Urinary bladder (tissue), 3 donors: ENCODE measurements at regions not wholly inside any gene's neighbourhood (a gene's known extent, or its start where the extent isn't known, plus 50 kb on each side); places are given as distances from the start of the nearest gene placed in this dataset.
A peak's percentile ranks its signal among the peaks of the same experiment; 100 is the strongest.

ENCODE experiments used
- DNase-seq: peaks from one replicate; pipeline ENCODE4 v3.0.0-alpha.2; 2015; ENCODE audit errors: extremely low spot score
- H3K27ac ChIP-seq: one replicate; pipeline ENCODE4 v1.5.1; 2013; ENCODE audit warnings: low read depth, mild to moderate bottlenecking, moderate library complexity
- H3K36me3 ChIP-seq: one replicate; pipeline ENCODE4 v1.6.1; 2013; ENCODE audit warnings: mild to moderate bottlenecking, moderate library complexity; ENCODE audit not compliant: insufficient read depth
- H3K4me1 ChIP-seq: one replicate; pipeline ENCODE4 v1.6.1; 2013; ENCODE audit warnings: mild to moderate bottlenecking, moderate library complexity; ENCODE audit not compliant: insufficient read depth
- H3K4me3 ChIP-seq: one replicate; pipeline ENCODE4 v1.5.1; 2013; ENCODE audit warnings: low read depth, low read length
- WGBS: extraction: QIAGEN DNeasy Blood & Tissue Kit; methylation state at CpG from one replicate; pipeline ENCODE4 v1.1.7; 2013; 5-methylcytosine and 5-hydroxymethylcytosine counted together
- donor health status: healthy with polysubstance abuse.
- donor health status: healthy.

DNA sequence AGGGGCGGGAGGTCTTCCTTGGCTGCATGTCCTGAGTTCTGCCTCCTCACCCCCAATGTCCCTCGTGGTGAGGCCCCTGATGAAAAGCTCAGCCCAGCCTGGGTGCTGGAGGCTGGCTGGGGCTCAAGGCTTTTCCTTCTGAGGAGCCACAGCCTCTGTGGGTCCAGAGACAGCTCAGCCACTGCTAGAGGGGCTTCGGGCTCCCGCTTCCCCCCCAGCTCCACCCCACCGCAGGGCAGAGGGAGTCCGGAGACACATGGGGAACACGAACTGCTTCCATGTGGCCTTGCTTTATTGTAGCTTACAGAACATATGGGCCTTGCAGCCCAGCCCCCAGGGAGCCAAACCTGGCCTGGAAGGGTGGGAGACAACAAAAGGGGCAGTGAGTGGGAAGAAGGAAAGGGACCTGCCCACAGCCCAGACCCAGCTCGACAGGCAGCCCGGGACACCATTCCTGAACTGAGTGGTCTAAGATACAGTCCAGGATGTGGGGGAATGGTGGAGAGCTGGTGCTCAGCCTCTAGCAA is 89.9 kb upstream of the NKX1-1 start:
- no peak overlapping the region for H3K4me3 ChIP-seq
- no peak for DNase-seq
- H3K4me1 ChIP-seq = no peaks in the 10 kb centered on the region
- WGBS = 71% methylated on average over 9 of the region's 9 CpGs
- H3K27ac ChIP-seq = no peak overlapping the region
- no peaks in the 10 kb centered on the region for H3K36me3 ChIP-seq

DNA sequence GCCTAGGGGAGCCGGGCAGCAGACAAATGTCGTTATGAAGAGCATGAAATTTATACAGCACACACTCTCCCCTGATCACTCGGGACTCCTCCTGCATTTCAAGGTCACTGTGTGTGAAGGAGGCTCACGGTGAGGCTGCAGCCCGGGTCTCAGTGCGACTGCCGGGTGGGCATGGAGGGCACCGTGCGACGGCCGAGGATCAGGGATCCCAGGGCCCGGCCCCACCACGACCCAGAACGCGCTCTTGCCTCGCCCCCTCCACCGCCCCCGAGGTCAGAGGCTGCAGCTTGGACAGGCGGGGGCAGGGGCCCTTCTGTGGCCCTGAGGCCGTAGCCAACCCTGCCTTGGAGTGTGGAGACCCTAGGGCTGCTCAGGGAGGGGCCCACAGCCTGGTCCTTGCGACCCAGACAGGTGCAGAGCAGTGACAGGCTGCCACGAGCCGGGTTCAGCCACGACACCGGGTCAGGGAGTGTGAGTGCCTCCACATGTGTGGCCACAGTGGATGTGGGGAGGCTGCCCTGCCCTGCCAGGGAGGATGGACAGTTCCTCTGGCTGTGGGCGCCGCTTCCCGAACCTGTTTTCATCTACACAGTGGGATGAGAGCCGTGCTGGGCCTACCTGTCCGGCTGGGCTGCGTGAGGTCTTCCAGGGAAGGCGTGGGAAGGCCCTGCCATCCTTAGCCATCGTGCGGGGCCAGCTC is 89.3 kb upstream of the NKX1-1 start:
- 75% methylated on average over 34 of the region's 34 CpGs for WGBS
- H3K36me3 ChIP-seq = no peaks in the 10 kb centered on the region
- no peak overlapping the region for H3K4me3 ChIP-seq
- DNase-seq = no peak
- no peaks in the 10 kb centered on the region for H3K4me1 ChIP-seq
- H3K27ac ChIP-seq = no peak overlapping the region

DNA sequence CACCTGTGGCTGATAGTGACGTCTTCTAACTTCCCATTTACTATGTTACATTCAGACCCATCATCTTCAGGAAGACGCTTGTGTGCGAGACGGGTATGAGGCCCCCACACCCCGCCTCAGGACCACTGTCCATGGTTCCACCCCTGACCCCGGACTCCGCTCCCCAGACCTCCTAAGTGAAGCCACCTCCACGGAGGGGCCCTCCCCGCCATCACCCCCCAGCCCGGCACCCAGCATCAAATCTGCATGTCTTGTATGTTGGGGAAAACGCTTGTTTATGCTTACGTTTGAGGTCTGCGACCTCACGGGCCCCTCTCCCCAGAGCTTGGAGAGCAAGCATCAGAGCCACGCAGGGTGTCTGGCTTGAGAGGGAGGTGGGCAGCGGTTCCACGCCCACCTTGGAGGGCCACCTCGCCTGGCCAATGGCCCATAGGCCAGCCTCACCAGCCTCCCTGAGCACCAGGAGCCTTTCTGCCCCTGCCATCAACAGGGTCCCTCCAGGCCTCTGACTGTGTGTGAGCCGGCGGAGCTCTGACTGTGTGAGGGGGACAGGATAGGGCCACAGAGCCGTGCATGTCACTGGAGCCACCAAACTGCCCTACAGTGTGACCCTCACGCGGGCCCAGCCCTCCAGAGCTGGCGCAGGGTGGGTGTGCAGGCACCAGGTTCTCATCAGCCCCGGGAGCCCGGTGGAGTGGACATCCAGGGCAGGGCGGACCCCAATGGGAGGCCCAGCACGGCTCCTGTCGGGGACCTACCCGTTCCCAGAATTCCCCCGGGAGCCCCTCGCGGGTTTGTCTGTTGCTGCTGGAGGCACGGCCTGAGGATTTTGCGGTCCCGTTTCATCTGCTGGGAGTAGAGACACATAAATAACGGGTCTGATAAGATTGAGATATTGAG is 88.4 kb upstream of the NKX1-1 start:
- H3K36me3 ChIP-seq = no peaks in the 10 kb centered on the region
- no peak overlapping the region for H3K4me3 ChIP-seq
- no peak for DNase-seq
- no peak overlapping the region for H3K27ac ChIP-seq
- H3K4me1 ChIP-seq = no peaks in the 10 kb centered on the region
- 69% methylated on average over 37 of the region's 37 CpGs for WGBS

DNA sequence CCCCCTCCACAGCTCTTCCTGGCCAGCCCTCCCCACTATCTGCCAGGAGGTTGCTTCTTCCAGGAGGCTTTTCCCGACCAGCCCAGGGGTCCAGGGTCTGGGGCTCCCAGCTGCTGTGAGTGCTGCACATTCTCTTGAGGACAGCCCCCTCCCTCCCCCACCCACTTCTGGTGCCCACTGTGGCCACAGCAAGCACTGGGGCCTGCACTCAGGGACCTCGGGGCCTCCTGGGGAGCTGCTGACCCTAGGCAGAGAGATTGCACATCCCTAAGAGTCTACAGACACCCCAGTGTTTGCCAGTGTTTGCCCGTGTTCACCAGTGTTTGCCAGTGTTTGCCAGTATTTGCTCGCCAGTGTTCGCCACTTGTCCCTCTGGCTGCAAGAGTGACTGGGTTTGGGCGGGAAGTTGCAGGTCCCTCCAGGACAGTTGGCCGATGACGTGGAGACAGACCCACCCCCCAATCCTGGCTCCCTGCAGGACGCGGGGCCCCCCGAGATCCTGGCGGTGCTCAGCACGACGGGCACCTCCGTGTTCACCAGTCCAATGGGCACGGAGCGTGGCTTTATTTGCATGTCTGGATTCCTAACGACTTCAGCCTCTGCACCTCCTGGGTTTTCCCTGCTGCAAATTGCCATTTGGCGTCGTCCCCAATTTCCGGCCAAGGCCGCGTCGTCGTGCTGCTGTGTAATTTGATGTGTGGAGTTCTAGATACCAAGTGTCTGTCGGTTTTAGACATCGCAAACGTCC is 87.5 kb upstream of the NKX1-1 start:
- H3K27ac ChIP-seq = no peak overlapping the region
- DNase-seq = no peak
- H3K4me1 ChIP-seq = no peaks in the 10 kb centered on the region
- H3K4me3 ChIP-seq = no peak overlapping the region
- H3K36me3 ChIP-seq = no peaks in the 10 kb centered on the region
- 70% methylated on average over 28 of the region's 28 CpGs for WGBS

DNA sequence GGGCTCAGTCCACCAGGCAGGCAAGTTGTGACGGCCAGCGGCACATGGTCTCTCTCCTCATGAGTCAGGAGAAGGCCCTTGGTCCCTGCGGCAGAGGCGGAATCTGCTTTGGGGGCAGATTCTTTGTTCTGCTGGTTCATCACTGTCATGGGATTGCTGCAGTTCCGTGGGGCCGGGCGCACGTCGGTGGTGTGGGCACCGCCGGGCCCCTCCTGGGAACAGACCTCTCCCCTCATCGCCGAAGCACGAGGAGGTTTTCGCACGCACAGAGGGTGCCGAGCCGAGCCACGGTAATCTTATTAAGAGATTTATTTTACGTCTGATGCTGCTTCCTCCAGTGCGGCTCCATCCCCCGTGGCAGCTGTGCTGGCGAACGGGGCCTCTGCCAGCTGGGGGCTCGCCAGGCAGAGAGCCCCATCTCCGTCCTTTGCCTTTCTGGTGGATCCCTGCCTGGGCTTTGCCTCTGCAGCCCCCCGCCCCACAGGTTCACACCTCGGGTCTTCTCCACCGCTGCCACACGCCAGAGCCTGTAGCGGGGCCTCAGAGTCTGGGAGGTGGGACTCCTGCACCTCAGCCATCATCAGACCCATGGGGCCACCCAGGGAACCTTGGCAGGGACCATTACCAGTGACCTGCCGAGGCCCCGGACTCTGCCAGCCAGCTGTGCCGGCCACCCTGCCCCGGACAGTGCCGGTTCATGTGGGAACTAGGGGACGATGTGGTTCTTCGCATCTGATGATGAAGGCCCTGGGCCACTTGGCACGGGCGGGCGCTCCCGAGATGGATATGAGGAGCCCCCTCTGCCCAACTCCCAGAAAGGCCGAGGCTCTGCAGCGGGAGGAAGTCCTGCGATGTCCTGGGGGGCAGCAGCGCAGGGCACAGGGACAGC is 86.7 kb upstream of the NKX1-1 start:
- Histone ChIP-seq H3K4me3 (no peak overlapping the region), H3K36me3 (no peaks in the 10 kb centered on the region), H3K4me1 (no peaks in the 10 kb centered on the region), H3K27ac (no peak overlapping the region)
- no peak for DNase-seq
- 61% methylated on average over 46 of the region's 46 CpGs for WGBS

DNA sequence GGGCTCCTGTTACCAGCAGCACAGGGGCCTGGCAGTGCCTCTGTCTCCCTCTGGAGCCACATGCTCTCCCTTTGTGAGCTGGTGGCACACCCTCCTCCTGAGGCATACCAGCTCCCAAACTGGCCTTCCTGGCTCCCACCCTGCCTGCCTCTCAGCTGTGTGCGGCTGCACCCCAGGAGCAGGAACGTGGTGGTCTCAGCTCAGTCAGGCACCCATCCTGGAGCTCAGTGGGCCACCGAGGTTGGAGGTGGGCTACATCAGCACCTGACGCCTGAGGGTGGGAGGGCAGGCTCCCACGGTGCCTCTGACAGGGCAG is 85.9 kb upstream of the NKX1-1 start:
- no peaks in the 10 kb centered on the region for H3K4me1 ChIP-seq
- no peaks in the 10 kb centered on the region for H3K36me3 ChIP-seq
- WGBS = 83% methylated on average over 5 of the region's 5 CpGs
- H3K4me3 ChIP-seq = no peak overlapping the region
- DNase-seq = no peak
- H3K27ac ChIP-seq = no peak overlapping the region

DNA sequence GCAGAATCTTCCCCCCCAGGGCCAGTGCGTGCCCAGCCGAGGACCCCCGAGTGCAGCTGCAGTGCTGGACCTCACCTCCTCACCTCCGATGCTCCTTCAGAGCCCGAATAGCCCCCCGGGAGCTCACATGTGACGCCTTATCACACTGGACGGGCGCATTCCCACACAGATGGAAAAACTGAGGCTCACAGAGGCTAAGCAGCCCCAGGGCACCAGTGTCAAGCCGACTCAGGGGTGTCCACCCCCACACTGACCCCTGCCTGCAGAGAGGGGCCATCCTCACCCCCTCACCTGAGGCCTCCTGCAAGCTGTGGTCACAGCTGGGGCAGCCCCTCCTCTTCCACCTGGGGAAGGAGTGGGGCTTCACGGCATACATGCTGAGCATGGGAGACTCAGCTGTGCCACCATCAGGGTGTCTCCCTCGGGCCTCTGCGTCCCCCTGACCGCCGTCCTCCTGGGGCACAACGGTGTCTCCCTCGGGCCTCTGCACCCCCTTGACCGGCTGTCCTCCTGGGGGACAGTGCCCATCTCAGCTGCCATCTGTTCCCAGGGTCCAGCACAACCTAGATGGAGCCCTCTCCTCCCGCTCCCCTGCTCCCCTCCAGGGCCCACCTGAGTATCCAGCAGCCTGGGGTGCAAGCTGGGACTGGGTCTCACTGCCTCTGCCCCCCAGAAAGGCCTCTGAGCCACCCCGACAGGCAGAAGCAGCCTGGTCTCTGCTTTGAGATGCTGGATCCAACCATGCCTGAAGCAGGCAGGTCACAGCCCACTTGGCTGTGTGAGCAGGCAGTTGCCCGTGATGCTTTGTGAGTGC is 85.3 kb upstream of the NKX1-1 start:
- no peak overlapping the region for H3K27ac ChIP-seq
- 84% methylated on average over 21 of the region's 21 CpGs for WGBS
- no peaks in the 10 kb centered on the region for H3K4me1 ChIP-seq
- H3K4me3 ChIP-seq = no peak overlapping the region
- H3K36me3 ChIP-seq = no peaks in the 10 kb centered on the region
- DNase-seq = no peak

DNA sequence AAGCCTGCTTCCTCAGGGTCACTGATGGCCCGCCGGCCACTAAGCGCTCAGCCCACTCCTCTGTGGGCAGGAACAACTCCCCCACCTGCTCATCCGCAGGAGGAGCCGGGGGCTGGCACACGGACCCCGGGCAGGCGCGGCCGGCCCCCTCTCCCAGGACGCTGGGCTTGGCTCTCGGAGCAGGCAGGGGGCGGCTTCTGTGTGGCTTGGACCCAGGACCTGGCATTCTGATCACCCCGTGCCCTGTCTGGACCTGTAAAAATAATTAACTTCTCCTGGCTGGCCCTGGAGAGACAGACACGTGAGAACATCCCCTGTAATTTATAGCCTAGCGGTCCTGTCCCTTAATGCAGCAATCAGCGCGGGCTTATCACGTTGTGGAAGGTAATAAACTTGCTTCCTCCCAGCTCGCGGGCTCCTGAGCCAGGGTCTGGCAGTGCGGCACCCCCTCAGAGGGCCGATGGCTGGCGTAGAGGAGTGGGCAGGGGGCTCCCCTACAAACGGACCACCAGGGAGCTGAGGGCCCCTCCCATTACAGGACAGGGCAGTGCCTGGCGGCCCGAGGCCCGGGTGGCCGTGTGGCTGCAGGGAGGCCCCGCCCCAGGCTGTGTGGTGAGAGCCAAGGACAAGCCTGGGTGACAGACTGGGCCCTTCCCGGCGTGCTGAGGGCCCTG is 84.5 kb upstream of the NKX1-1 start:
- H3K4me1 ChIP-seq = no peaks in the 10 kb centered on the region
- H3K4me3 ChIP-seq = no peak overlapping the region
- 18% methylated on average over 32 of the region's 32 CpGs for WGBS
- H3K36me3 ChIP-seq = no peaks in the 10 kb centered on the region
- no peak overlapping the region for H3K27ac ChIP-seq
- no peak for DNase-seq

DNA sequence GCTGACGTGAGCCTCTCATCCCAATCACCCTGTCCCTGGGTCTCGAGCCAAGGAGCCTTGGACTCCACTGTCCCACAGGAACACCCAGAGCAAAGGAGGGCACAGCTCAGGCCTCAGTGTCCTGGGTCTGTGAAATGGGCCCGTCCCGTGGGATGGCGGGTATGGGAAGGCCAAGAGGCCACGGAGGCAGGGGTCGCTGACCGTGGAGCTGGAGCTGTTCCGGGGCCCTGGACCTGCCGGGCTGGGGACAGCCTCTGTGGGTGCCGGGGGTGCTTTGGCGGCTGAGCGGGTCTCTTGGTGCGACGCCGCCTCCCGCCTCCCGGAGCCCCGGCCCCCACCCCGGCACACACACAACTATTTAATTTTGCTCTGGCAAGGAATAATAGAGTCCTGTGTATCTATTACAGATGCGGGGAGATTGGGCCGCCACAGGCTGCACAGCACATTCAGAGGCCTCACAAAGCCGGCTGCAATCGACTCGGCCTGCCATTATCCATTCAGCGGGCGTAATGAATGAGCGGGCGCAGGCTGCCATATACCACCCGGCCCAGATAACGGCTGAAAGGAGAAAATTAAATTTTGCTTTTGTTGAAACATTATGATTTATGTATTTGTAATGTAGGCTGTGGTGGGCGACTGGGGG is 83.9 kb upstream of the NKX1-1 start:
- Histone ChIP-seq H3K4me3 (no peak overlapping the region), H3K27ac (no peak overlapping the region), H3K36me3 (no peaks in the 10 kb centered on the region), H3K4me1 (no peaks in the 10 kb centered on the region)
- DNase-seq = peak; percentile 10
- WGBS = 79% methylated on average over 32 of the region's 32 CpGs

DNA sequence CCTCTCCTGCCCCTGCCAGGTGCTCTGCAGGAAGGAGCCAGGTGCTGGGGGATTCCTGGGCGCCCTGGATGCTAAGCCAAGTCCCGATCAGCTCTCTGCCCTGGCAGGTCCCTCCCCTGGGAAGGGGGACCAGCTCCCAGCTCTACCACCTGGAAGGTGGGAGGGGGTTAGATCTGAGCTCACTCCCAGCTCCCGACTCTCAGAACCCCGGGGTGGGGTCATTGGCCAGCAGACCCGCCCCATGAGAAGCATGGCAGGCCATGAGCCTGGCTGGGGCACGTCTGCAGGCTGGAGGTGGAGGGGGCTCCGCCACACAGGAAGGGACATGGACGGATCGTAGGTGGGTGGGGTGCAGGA is 83.4 kb upstream of the NKX1-1 start:
- 74% methylated on average over 9 of the region's 9 CpGs for WGBS
- no peak for DNase-seq
- Histone ChIP-seq H3K36me3 (no peaks in the 10 kb centered on the region), H3K4me1 (no peaks in the 10 kb centered on the region), H3K4me3 (no peak overlapping the region), H3K27ac (no peak overlapping the region)

DNA sequence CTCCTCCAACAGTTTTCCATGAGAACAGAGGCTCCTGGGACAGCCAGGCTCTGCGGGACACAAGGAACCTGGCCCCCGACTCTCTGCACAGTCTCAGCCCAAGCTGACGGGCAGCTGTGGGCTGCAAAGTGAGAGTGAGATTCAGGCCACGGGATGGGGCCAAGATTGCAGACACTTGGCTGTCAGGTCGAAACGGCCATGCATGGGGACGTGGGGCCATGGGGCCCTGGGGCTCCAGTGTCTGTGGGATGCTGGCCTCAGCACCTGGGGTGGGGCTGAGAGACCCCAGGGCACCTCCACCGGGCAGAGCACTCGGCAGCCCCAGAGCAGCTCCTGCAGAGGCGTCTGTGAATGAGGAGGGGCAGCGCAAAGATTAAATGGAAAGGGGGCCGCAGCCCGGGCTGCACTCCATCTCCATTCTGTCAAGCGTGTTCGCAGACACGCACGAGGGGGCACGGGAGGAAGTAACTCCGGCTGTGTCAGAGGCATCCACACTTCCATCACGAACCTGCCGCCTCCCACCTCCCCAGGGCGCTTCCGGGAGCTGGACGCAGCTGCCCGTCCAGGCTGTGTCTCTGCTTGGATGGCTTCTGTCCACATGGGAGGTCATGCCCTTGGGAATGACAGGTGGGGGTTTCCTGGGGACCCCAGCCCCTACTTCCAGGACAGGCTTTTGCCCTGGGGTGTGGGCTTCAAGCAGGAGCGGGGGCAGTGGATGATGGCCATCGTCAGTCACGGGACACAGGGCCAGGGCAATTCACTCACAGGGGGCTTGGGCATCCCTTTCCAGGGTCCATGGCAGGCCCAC is 82.8 kb upstream of the NKX1-1 start:
- no peak overlapping the region for H3K4me3 ChIP-seq
- WGBS = 62% methylated on average over 28 of the region's 28 CpGs
- H3K36me3 ChIP-seq = no peaks in the 10 kb centered on the region
- DNase-seq = no peak
- no peak overlapping the region for H3K27ac ChIP-seq
- no peaks in the 10 kb centered on the region for H3K4me1 ChIP-seq
